Spleen (tissue), 7 donors: ENCODE measurements at regions not wholly inside any gene's neighbourhood (a gene's known extent, or its start where the extent isn't known, plus 50 kb on each side); places are given as distances from the start of the nearest gene placed in this dataset.

Experiments
- CTCF ChIP-seq, 11 experiments: fragments of 200-600 bp in 7 of 11; fragments of 450-650 bp in 4 of 11; sonication (generic) in 4 of 11; IDR thresholded peaks in 8 of 11; conservative IDR thresholded peaks in 3 of 11; 1 replicate in 7 of 11; 2 replicates in 4 of 11; pipeline versions ENCODE4 v1.4.0 to v1.8.0; 2016 to 2021; ENCODE audit warnings: antibody characterized with exemption in 11 of 11, inconsistent platforms in 4 of 11, mild to moderate bottlenecking in 1 of 11
- POLR2A ChIP-seq, 3 donors: fragments of 450-650 bp; IDR thresholded peaks; one replicate each; pipeline ENCODE4 v1.5.1; 2017; ENCODE audit warnings: antibody characterized with exemption in 3 of 3, mild to moderate bottlenecking in 1 of 3
- POLR2AphosphoS5 ChIP-seq, 3 donors: sonication (generic); formaldehyde crosslinking; IDR thresholded peaks; one replicate each; pipeline ENCODE4 v1.5.1; 2017; ENCODE audit warnings: antibody characterized with exemption in 3 of 3
- donor health status: DM: no; HTN: no; CAD: no; lungs with moderate emphysema.
- donor health status: DM: no; HTN: no; CAD: no.
- donor health status: DM: no; HTN: no; CAD: no.

GRCh38 chr1:115158181-115158580, 68.9 kb upstream of the TSPAN2 start:
- TF ChIP-seq POLR2A (IDR thresholded peaks at IDR 0.05) (no peak), CTCF (IDR thresholded peaks at IDR 0.05 in 8 of 11, conservative IDR thresholded peaks at IDR 0.05 in 3 of 11) (no peak), POLR2AphosphoS5 (IDR thresholded peaks at IDR 0.05) (no peak)
